NCI-H2227 (cell line): ENCODE measurements at regions not wholly inside any gene's neighbourhood (a gene's known extent, or its start where the extent isn't known, plus 50 kb on each side); places are given as distances from the start of the nearest gene placed in this dataset.
"Not testable (repeated sequence)": the region's sequence is repeated elsewhere in the genome, so short reads cannot be mapped to it uniquely, and the experiment has no call there.

Source experiments
- DNase-seq: peaks from one replicate; lab custom pipeline; 2025; ENCODE audit not compliant: unreplicated experiment; lab: John Stamatoyannopoulos, UW

GRCh38 chr7:67463983-67464382, 467.4 kb downstream of the TYW1 start:
- no peak for DNase-seq

- no peak for DNase-seq
Observed at GRCh38 chr7:67466109-67466508, 469.5 kb downstream of the TYW1 start.

GRCh38 chr7:67470256-67470751, 473.7 kb downstream of the TYW1 start:
- DNase-seq = no peak

GRCh38 chr7:67475293-67475692, 478.7 kb downstream of the TYW1 start:
- no peak for DNase-seq

- no peak for DNase-seq
Observed at GRCh38 chr7:67478066-67478465, 481.4 kb downstream of the TYW1 start.

- peak; percentile 90 for DNase-seq
Observed at GRCh38 chr7:67484244-67484751, 487.7 kb downstream of the TYW1 start.

- DNase-seq = no peak
Observed at GRCh38 chr7:67486401-67486800, 489.8 kb downstream of the TYW1 start.

GRCh38 chr7:67487316-67487715, 490.7 kb downstream of the TYW1 start:
- no peak for DNase-seq

- no peak for DNase-seq
Observed at GRCh38 chr7:67489881-67490280, 493.2 kb downstream of the TYW1 start.

GRCh38 chr7:67493366-67493765, 496.7 kb downstream of the TYW1 start:
- no peak for DNase-seq

GRCh38 chr7:67496589-67496988, 500.0 kb downstream of the TYW1 start:
- DNase-seq = no peak

GRCh38 chr7:67497914-67498313, 501.3 kb downstream of the TYW1 start:
- DNase-seq = not testable (repeated sequence)

- no peak for DNase-seq
Observed at GRCh38 chr7:67502929-67503328, 506.3 kb downstream of the TYW1 start.

- no peak for DNase-seq
Observed at GRCh38 chr7:67505449-67505848, 508.8 kb downstream of the TYW1 start.

GRCh38 chr7:67512481-67512880, 515.8 kb downstream of the TYW1 start:
- DNase-seq = no peak

- DNase-seq = no peak
Observed at GRCh38 chr7:67518580-67518979, 521.9 kb downstream of the TYW1 start.

GRCh38 chr7:67519171-67519570, 522.5 kb downstream of the TYW1 start:
- DNase-seq = no peak

GRCh38 chr7:67522504-67522903, 525.9 kb downstream of the TYW1 start:
- DNase-seq = no peak

GRCh38 chr7:67523713-67524112, 527.1 kb downstream of the TYW1 start:
- no peak for DNase-seq

- no peak for DNase-seq
Observed at GRCh38 chr7:67525588-67525987, 529.0 kb downstream of the TYW1 start.

GRCh38 chr7:67535241-67535989, 538.8 kb downstream of the TYW1 start:
- no peak for DNase-seq

GRCh38 chr7:67542916-67543315, 546.3 kb downstream of the TYW1 start:
- no peak for DNase-seq
